Transverse colon (tissue), 4 donors: ENCODE measurements at regions not wholly inside any gene's neighbourhood (a gene's known extent, or its start where the extent isn't known, plus 50 kb on each side); places are given as distances from the start of the nearest gene placed in this dataset.

Source experiments
- CTCF ChIP-seq, 5 experiments: fragments of 200-600 bp in 3 of 5; fragments of 450-650 bp in 2 of 5; sonication (generic) in 3 of 5; IDR thresholded peaks; 1 replicate in 2 of 5; 2 replicates in 3 of 5; pipeline ENCODE4 v1.5.1; 2016 to 2017; ENCODE audit warnings: antibody characterized with exemption in 5 of 5, inconsistent platforms in 3 of 5, mild to moderate bottlenecking in 2 of 5, moderate library complexity in 1 of 5
- POLR2A ChIP-seq: fragments of 450-650 bp; IDR thresholded peaks from one replicate; pipeline ENCODE4 v1.6.1; 2016; ENCODE audit warnings: antibody characterized with exemption, mild to moderate bottlenecking, moderate library complexity
- POLR2AphosphoS5 ChIP-seq, 3 donors: sonication (generic); formaldehyde crosslinking; IDR thresholded peaks; one replicate each; pipeline ENCODE4 v1.6.1; 2016; ENCODE audit warnings: antibody characterized with exemption in 3 of 3

GRCh38 chr12:18807714-18808113 is 69.8 kb downstream of the CAPZA3 start:
- TF ChIP-seq CTCF (IDR thresholded peaks at IDR 0.05): no peak
- no peak for TF ChIP-seq POLR2A
- TF ChIP-seq POLR2AphosphoS5 (IDR thresholded peaks at IDR 0.05): no peak
